SKM-1 treated with dmso at 0.1 percent for 144 hours (cell line): ENCODE measurements at regions not wholly inside any gene's neighbourhood (a gene's known extent, or its start where the extent isn't known, plus 50 kb on each side); places are given as distances from the start of the nearest gene placed in this dataset.
"Not testable (repeated sequence)": the region's sequence is repeated elsewhere in the genome, so short reads cannot be mapped to it uniquely, and the experiment has no call there.

Experiments
- DNase-seq: peaks from one replicate; lab custom pipeline; 2025; ENCODE audit not compliant: unreplicated experiment; lab: John Stamatoyannopoulos, UW

- DNase-seq, result no peak
Observed at GRCh38 chr6:25176466-25176865, 102.7 kb upstream of the CARMIL1 start.

GRCh38 chr6:25177500-25178028, 101.6 kb upstream of the CARMIL1 start:
- DNase-seq, result no peak

- no peak for DNase-seq
Observed at GRCh38 chr6:25178336-25179035, 100.7 kb upstream of the CARMIL1 start.

- DNase-seq, result peak; percentile 26
Observed at GRCh38 chr6:25179051-25179778, 100.0 kb upstream of the CARMIL1 start.

- no peak for DNase-seq
Observed at GRCh38 chr6:25180630-25181349, 98.4 kb upstream of the CARMIL1 start.

GRCh38 chr6:25181350-25181724, 97.8 kb upstream of the CARMIL1 start:
- DNase-seq, result no peak

- no peak for DNase-seq
Observed at GRCh38 chr6:25181923-25182322, 97.3 kb upstream of the CARMIL1 start.

- no peak for DNase-seq
Observed at GRCh38 chr6:25186919-25187318, 92.3 kb upstream of the CARMIL1 start.

GRCh38 chr6:25188232-25188631, 90.9 kb upstream of the CARMIL1 start:
- no peak for DNase-seq

GRCh38 chr6:25192590-25193459, 86.3 kb upstream of the CARMIL1 start:
- DNase-seq, result no peak

- no peak for DNase-seq
Observed at GRCh38 chr6:25193460-25194171, 85.6 kb upstream of the CARMIL1 start.

- DNase-seq, result no peak
Observed at GRCh38 chr6:25194172-25194678, 84.9 kb upstream of the CARMIL1 start.

GRCh38 chr6:25196464-25196863, 82.7 kb upstream of the CARMIL1 start:
- no peak for DNase-seq

- DNase-seq, result no peak
Observed at GRCh38 chr6:25197111-25197510, 82.1 kb upstream of the CARMIL1 start.

- no peak for DNase-seq
Observed at GRCh38 chr6:25199544-25199943, 79.6 kb upstream of the CARMIL1 start.

GRCh38 chr6:25202504-25202903, 76.7 kb upstream of the CARMIL1 start:
- DNase-seq, result no peak

GRCh38 chr6:25205629-25206028, 73.5 kb upstream of the CARMIL1 start:
- DNase-seq, result no peak

GRCh38 chr6:25207453-25208155, 71.6 kb upstream of the CARMIL1 start:
- DNase-seq, result not testable (repeated sequence)

GRCh38 chr6:25215881-25216280, 63.3 kb upstream of the CARMIL1 start:
- DNase-seq, result no peak
